GM06990 (cell line): ENCODE measurements at regions not wholly inside any gene's neighbourhood (a gene's known extent, or its start where the extent isn't known, plus 50 kb on each side); places are given as distances from the start of the nearest gene placed in this dataset.

Source experiments
- DNase-seq: peaks from one replicate; pipeline ENCODE4 v3.0.0-alpha.2; 2011; ENCODE audit not compliant: insufficient read length; ENCODE audit errors: extremely low read depth
- H3K27me3 ChIP-seq: replicated peaks from 2 replicates; pipeline ENCODE4 v1.6.0; 2011; ENCODE audit warnings: low read length; ENCODE audit not compliant: control insufficient read depth, insufficient read depth
- H3K36me3 ChIP-seq: 2 replicates; pipeline ENCODE4 v1.5.1; 2011; ENCODE audit warnings: low read length; ENCODE audit not compliant: control insufficient read depth, insufficient read depth
- H3K4me3 ChIP-seq: replicated peaks from 2 replicates; pipeline ENCODE4 v1.5.1; 2011; ENCODE audit warnings: low read depth, mild to moderate bottlenecking, control low read depth, low read length
- TF ChIP-seq, protein P1 (sequence below): IDR thresholded peaks from 2 replicates; pipeline ENCODE4 v1.5.1; 2011; ENCODE audit warnings: low read length, control low read depth, mild to moderate bottlenecking, inconsistent platforms; ENCODE audit not compliant: insufficient read depth, poor library complexity, severe bottlenecking

DNA sequence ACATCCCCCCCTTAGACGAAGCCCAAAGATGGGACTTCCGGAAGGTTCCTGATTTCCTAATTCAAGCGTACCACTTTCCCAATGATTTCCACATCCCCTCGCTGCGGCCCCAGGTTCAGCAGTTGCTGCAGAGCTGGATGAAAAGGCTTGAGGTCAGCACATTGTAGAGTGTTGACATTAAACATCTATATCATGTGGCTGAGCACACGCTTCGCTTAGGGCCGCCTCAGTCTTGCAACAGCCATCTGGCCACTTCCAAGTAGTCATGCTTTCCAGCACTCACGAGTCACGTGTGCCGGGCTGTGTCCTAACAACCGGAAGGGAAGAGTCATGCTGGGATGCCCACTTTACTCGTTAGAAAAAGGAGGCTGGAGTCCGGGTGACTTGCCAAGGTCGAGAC is 340.6 kb upstream of the IRX4 start:
- H3K36me3 ChIP-seq = no peaks in the 10 kb centered on the region
- no peak overlapping the region for H3K4me3 ChIP-seq
- TF ChIP-seq, protein P1, sequence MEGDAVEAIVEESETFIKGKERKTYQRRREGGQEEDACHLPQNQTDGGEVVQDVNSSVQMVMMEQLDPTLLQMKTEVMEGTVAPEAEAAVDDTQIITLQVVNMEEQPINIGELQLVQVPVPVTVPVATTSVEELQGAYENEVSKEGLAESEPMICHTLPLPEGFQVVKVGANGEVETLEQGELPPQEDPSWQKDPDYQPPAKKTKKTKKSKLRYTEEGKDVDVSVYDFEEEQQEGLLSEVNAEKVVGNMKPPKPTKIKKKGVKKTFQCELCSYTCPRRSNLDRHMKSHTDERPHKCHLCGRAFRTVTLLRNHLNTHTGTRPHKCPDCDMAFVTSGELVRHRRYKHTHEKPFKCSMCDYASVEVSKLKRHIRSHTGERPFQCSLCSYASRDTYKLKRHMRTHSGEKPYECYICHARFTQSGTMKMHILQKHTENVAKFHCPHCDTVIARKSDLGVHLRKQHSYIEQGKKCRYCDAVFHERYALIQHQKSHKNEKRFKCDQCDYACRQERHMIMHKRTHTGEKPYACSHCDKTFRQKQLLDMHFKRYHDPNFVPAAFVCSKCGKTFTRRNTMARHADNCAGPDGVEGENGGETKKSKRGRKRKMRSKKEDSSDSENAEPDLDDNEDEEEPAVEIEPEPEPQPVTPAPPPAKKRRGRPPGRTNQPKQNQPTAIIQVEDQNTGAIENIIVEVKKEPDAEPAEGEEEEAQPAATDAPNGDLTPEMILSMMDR = no peak
- DNase-seq = no peak
- no peaks in the 10 kb centered on the region for H3K27me3 ChIP-seq

DNA sequence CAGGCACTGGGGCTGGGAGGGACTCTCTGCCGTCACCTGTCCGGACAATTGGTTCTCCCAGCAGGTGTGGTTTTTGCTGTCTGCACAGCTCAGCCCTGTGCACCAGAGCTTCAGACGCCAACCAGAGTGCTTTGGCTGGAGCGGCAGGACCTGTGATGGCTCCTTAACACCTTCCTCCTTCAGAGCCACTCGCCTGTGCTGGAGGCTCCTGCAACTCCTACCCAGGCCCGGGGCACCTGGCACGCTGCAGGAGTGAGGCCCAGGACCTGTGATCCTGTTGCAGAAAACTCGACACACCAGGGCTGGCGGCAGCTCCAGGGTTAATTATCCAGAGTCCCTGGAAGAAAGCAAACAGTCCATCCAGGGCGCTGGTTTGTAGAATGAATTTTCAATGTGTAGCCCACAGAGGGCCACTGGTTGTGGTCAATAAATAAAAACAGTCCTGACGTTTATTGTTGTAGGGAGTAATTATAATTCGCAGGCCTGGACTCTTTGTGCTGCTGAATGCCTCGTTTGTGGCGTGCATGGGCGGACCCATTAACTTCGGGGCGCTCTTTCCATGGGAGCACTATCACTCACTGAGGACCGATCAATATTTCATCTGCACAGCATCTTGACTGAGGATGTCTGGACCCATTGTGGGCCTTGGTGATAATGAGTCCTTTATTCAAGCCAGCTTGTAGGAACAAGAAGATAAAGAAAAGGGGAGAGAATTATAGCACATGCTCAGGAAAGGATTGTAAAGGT is 339.7 kb upstream of the IRX4 start:
- no peaks in the 10 kb centered on the region for H3K36me3 ChIP-seq
- H3K27me3 ChIP-seq = no peaks in the 10 kb centered on the region
- TF ChIP-seq, protein P1 = no peak

DNA sequence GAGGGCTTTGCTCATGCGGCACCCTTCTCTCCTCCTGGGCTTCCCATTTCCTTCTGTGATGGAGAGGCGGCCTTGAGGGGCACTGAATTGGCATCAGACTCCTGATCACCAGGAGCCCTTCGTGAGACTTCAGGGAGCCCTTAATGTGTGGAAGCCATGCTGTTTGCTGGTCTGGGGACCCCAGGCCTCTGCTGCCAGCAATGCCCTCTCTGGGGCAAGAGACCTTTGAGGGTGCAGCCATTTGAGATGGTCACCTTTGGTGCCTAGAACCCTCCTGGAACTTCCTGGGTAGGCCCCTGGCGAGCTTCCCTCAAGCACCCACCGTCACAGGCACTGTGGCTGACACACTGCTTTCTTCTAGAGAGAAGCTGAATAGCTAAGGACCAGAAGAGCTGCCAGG is 338.7 kb upstream of the IRX4 start:
- no peaks in the 10 kb centered on the region for H3K36me3 ChIP-seq
- no peak overlapping the region for H3K4me3 ChIP-seq
- DNase-seq = no peak
- TF ChIP-seq, protein P1 = no peak
- H3K27me3 ChIP-seq = no peaks in the 10 kb centered on the region

More for the DNA sequence above, 339.7 kb upstream of the IRX4 start:
- DNase-seq = no peak
- H3K4me3 ChIP-seq = no peak overlapping the region

GRCh38 chr5:2220741-2221140 is 338.0 kb upstream of the IRX4 start:
- H3K27me3 ChIP-seq = no peaks in the 10 kb centered on the region
- H3K36me3 ChIP-seq = no peaks in the 10 kb centered on the region
- TF ChIP-seq, protein P1 = no peak
- DNase-seq = no peak
- no peak overlapping the region for H3K4me3 ChIP-seq

GRCh38 chr5:2219149-2219776 is 336.5 kb upstream of the IRX4 start:
- Histone ChIP-seq H3K36me3 (no peaks in the 10 kb centered on the region), H3K27me3 (no peaks in the 10 kb centered on the region), H3K4me3 (no peak overlapping the region)
- DNase-seq = no peak
- TF ChIP-seq, protein P1 = no peak

DNA sequence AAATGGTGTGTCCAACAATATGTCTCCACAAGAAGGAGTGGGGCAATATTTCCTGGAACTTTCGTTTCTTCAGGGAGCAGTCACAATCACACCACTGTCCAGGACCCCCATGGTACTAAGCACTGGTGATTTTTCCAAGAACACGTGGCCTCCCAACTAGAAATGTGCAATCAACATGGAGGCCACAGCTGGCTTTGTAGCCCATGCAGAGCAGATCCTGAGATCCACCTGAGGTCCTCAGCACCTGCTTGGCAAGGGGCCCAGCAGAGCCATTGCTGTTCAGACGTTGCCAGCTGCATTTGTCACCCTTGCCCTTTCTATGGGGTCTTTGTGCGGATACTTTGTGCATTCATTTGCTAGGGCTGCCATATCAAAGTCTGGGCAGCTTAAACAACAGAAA is 334.5 kb upstream of the IRX4 start:
- Histone ChIP-seq H3K36me3 (no peaks in the 10 kb centered on the region), H3K4me3 (no peak overlapping the region), H3K27me3 (no peaks in the 10 kb centered on the region)
- no peak for DNase-seq
- TF ChIP-seq, protein P1 = no peak
